BE2C (cell line): ENCODE measurements at regions not wholly inside any gene's neighbourhood (a gene's known extent, or its start where the extent isn't known, plus 50 kb on each side); places are given as distances from the start of the nearest gene placed in this dataset.
"Not testable (repeated sequence)": the region's sequence is repeated elsewhere in the genome, so short reads cannot be mapped to it uniquely, and the experiment has no call there.

ENCODE experiments used
- DNase-seq: peaks from one replicate; pipeline ENCODE4 v3.0.0-alpha.2; 2020
- H3K27me3 ChIP-seq: fragments of 250-450 bp; sonication (Bioruptor Pico); 2 replicates; pipeline ENCODE4 v1.5.1; 2020; ENCODE audit warnings: mild to moderate bottlenecking
- H3K36me3 ChIP-seq: fragments of 250-450 bp; sonication (Bioruptor Pico); 2 replicates; pipeline ENCODE4 v1.5.1; 2020; ENCODE audit warnings: mild to moderate bottlenecking
- H3K4me1 ChIP-seq: fragments of 250-450 bp; sonication (Bioruptor Pico); 2 replicates; pipeline ENCODE4 v1.5.1; 2020
- H3K4me3 ChIP-seq: 2 replicates; pipeline ENCODE4 v1.5.1; 2011; ENCODE audit warnings: low read depth, low read length
- H3K9me3 ChIP-seq: fragments of 250-450 bp; sonication (Bioruptor Pico); 2 replicates; pipeline ENCODE4 v1.5.1; 2020
- CTCF ChIP-seq: IDR thresholded peaks from 2 replicates; pipeline ENCODE4 v1.5.1; 2012; ENCODE audit warnings: mild to moderate bottlenecking, low read depth, low read length

DNA sequence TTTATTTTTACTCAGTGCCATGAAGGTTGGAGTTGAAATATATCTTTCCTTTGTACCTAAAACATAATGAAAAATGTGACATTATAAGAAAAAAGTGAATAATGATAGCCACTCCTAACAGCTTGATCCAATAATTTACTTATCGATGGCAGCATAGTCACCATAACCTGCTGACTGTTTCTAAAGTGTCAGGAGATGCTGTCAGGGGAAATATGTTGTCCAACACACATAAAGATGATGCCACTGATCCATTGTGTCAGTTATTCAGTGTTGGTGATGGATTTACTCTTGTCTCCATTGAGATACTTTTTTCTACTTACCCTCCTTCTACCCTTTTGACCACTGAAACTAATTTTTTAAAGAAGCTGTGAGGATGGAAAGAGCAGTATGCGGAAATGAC, 1006.9 kb upstream of the TMEFF2 start:
- no peak for DNase-seq
- Histone ChIP-seq H3K36me3 (no peaks in the 10 kb centered on the region), H3K9me3 (no peaks in the 10 kb centered on the region), H3K4me3 (no peak overlapping the region), H3K27me3 (no peaks in the 10 kb centered on the region), H3K4me1 (no peaks in the 10 kb centered on the region)
- no peak for TF ChIP-seq CTCF

GRCh38 chr2:193199322-193199721, 1004.6 kb upstream of the TMEFF2 start:
- H3K4me1 ChIP-seq = no peaks in the 10 kb centered on the region
- H3K4me3 ChIP-seq = no peak overlapping the region
- H3K27me3 ChIP-seq = no peaks in the 10 kb centered on the region
- TF ChIP-seq CTCF = no peak
- H3K36me3 ChIP-seq = no peaks in the 10 kb centered on the region
- no peak for DNase-seq
- no peaks in the 10 kb centered on the region for H3K9me3 ChIP-seq

DNA sequence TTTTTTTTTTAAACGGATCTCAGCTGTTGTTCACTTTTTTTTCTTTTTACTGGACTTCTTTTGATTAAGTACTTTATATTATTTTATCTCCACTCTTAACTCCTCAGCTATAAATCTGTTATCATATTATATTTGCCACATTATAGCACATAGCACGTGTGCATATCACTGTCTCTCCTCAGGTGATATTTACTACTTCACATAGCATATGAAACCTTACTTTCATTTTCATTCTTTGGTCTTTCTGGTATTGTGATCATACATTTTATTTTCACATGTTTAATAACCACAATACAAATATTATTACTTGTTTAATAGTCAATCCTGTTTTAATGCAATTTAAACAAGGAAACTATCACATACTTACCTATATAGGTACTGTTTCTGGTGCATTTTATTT, 993.1 kb upstream of the TMEFF2 start:
- H3K4me3 ChIP-seq = peak overlapping the region; percentile 5
- TF ChIP-seq CTCF = no peak
- DNase-seq = no peak
- H3K36me3 ChIP-seq = no peaks in the 10 kb centered on the region
- H3K4me1 ChIP-seq = no peaks in the 10 kb centered on the region
- no peaks in the 10 kb centered on the region for H3K9me3 ChIP-seq
- H3K27me3 ChIP-seq = no peaks in the 10 kb centered on the region

DNA sequence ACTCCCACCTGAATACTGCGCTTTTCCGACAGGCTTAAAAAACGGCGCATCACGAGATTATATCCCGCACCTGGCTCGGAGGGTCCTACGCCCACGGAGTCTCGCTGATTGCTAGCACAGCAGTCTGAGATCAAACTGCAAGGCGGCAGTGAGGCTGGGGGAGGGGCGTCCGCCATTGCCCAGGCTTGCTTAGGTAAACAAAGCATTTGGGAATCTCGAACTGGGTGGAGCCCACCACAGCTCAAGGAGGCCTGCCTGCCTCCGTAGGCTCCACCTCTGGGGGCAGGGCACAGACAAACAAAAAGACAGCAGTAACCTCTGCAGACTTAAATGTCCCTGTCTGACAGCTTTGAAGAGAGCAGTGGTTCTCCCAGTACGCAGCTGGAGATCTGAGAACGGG, 976.2 kb upstream of the TMEFF2 start:
- DNase-seq, H3K9me3 ChIP-seq, H3K4me1 ChIP-seq, H3K27me3 ChIP-seq, H3K36me3 ChIP-seq, H3K4me3 ChIP-seq: not testable (repeated sequence)

DNA sequence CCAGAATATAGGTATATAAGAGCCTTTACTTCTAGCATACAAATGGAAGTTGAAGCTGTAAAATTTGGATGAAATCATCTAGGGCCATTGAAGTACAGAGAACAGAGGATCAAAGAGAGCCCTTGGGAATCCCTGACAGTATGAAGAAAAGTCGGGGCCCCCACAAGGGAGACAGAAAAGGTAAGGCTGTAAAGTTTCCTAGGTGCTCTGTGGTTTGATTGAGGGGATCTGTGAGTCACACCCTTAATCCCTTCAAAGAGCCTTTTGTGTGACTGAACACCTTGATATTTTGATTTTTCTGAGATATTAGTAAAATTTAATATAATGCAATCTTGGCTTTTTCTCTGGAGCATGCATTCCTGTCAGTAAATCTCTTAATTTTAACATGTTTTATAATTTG, 961.7 kb upstream of the TMEFF2 start:
- H3K4me1 ChIP-seq = no peaks in the 10 kb centered on the region
- H3K9me3 ChIP-seq = no peaks in the 10 kb centered on the region
- H3K4me3 ChIP-seq = no peak overlapping the region
- TF ChIP-seq CTCF = no peak
- H3K27me3 ChIP-seq = no peaks in the 10 kb centered on the region
- no peak for DNase-seq
- no peaks in the 10 kb centered on the region for H3K36me3 ChIP-seq

- Histone ChIP-seq H3K9me3 (no peaks in the 10 kb centered on the region), H3K36me3 (no peaks in the 10 kb centered on the region), H3K4me3 (no peak overlapping the region), H3K27me3 (no peaks in the 10 kb centered on the region), H3K4me1 (no peaks in the 10 kb centered on the region)
- DNase-seq = no peak
- no peak for TF ChIP-seq CTCF
Measured at GRCh38 chr2:193154076-193154475, 959.3 kb upstream of the TMEFF2 start.

GRCh38 chr2:193153576-193153975, 958.8 kb upstream of the TMEFF2 start:
- Histone ChIP-seq H3K4me1 (no peaks in the 10 kb centered on the region), H3K9me3 (no peaks in the 10 kb centered on the region), H3K27me3 (no peaks in the 10 kb centered on the region), H3K36me3 (no peaks in the 10 kb centered on the region), H3K4me3 (no peak overlapping the region)
- no peak for DNase-seq
- no peak for TF ChIP-seq CTCF

GRCh38 chr2:193142467-193142866, 947.7 kb upstream of the TMEFF2 start:
- not testable (repeated sequence) for H3K9me3 ChIP-seq, H3K4me3 ChIP-seq, H3K36me3 ChIP-seq, H3K27me3 ChIP-seq, H3K4me1 ChIP-seq, DNase-seq
